ENCODE measurements at regions not wholly inside any gene's neighbourhood (a gene's known extent, or its start where the extent isn't known, plus 50 kb on each side); places are given as distances from the start of the nearest gene placed in this dataset.

- TF ChIP-seq CTCF (IDR thresholded peaks at IDR 0.05) (no peak), POLR2A (IDR thresholded peaks at IDR 0.05) (no peak)
These were observed 739.9 kb downstream of the SLC16A7 start for GRCh38 chr12:60335745-60336144.
